ENCODE measurements at regions not wholly inside any gene's neighbourhood (a gene's known extent, or its start where the extent isn't known, plus 50 kb on each side); places are given as distances from the start of the nearest gene placed in this dataset.

- no TSS peak for BruUV-seq (replicated peaks)
- no peak overlapping the region for H2AFZ ChIP-seq (ENCODE audit: low read depth, low read length)
- 2% methylated on average over 7 of the region's 7 CpGs for WGBS (ENCODE audit: insufficient coverage, low coverage, missing lambda C conversion rate)
- intact Hi-C loops (cut with micrococcal nuclease) (no loop called here), in situ Hi-C loops (cut with MboI) (no loop called here)
- H3K27me3 ChIP-seq (ENCODE audit: control insufficient read depth in 2 of 2, insufficient read depth in 2 of 2, low read length in 2 of 2): peaks cover 15 to 77% of the 10 kb centered on the region in 2 experiments; a peak in 3 of 5 replicates
- H3K9me1 ChIP-seq (ENCODE audit: control insufficient read depth, insufficient read depth, low read length): no peaks in the 10 kb centered on the region
- no peak for DNase-seq (ENCODE audit: extremely low read depth in 1 of 4, low spot score in 3 of 4)
- H3K79me2 ChIP-seq (ENCODE audit: control insufficient read depth, insufficient read depth, low read length): no peaks in the 10 kb centered on the region
- H3K4me2 ChIP-seq (ENCODE audit: insufficient read depth, low read length): no peak overlapping the region
- H3K4me3 ChIP-seq: no peak overlapping the region
- H3K9me3 ChIP-seq (replicated peaks; ENCODE audit: control insufficient read depth, insufficient read depth, low read depth, low read length): no peaks in the 10 kb centered on the region
- TF ChIP-seq ATF3 (IDR thresholded peaks at IDR 0.05): no peak
- no peak for TF ChIP-seq ATF3 (CRISPR knock-in tag; conservative IDR thresholded peaks at IDR 0.05)
- TF ChIP-seq CREM (IDR thresholded peaks at IDR 0.05; ENCODE audit: low read depth): no peak
- no peak for TF ChIP-seq U2AF1 (optimal IDR thresholded peaks at IDR 0.05; ENCODE audit: low read depth, low read length)
- TF ChIP-seq KAT7 (CRISPR knock-in tag; IDR thresholded peaks at IDR 0.05; ENCODE audit: borderline replicate concordance): no peak
- FAIRE-seq: no peak
- H3K9ac ChIP-seq (ENCODE audit: insufficient read depth in 1 of 2, low read depth in 2 of 2, low read length in 2 of 2): no peak overlapping the region
- H3K27ac ChIP-seq (ENCODE audit: extremely low read depth, low read depth, low read length): no peak overlapping the region
- no peaks in the 10 kb centered on the region for H4K20me1 ChIP-seq (replicated peaks; ENCODE audit: control insufficient read depth, insufficient read depth, low read length)
- ATAC-seq: no peak
- ChIA-PET POLR2A (no interaction called here), CTCF (ENCODE audit: low intra/inter-chr PET ratio) (no interaction called here)
- no peaks in the 10 kb centered on the region for H3K36me3 ChIP-seq (ENCODE audit: control insufficient read depth, insufficient read depth, low read length)
- 0 out of 5 replicates have a peak, but pooled peaks cover 0 to 4% of the 10 kb centered on the region in 2 experiments for H3K4me1 ChIP-seq (replicated peaks in 1 of 2; ENCODE audit: control insufficient read depth in 2 of 2, insufficient read depth in 2 of 2, low read length in 2 of 2)
Measured at GRCh38 chr11:134533511-134533910, 121.5 kb upstream of the B3GAT1 start.

- CTCF ChIA-PET (ENCODE audit: low intra/inter-chr PET ratio): no interaction called here
- DNase-seq (ENCODE audit: extremely low read depth in 1 of 4, low spot score in 3 of 4) (no peak), ATAC-seq (no peak; the same call in 2 of the 3 replicates), FAIRE-seq (no peak)
- no peak overlapping the region for H2AFZ ChIP-seq (ENCODE audit: low read depth, low read length)
- no peak overlapping the region for H3K27ac ChIP-seq (ENCODE audit: extremely low read depth, low read depth, low read length)
- H3K36me3 ChIP-seq (ENCODE audit: control insufficient read depth, insufficient read depth, low read length): no peaks in the 10 kb centered on the region
- no TSS peak for BruUV-seq (replicated peaks)
- H3K4me1 ChIP-seq (replicated peaks in 1 of 2; ENCODE audit: control insufficient read depth in 2 of 2, insufficient read depth in 2 of 2, low read length in 2 of 2): 0 out of 5 replicates have a peak, but pooled peaks cover 0 to 4% of the 10 kb centered on the region in 2 experiments
- intact Hi-C loops (cut with micrococcal nuclease) (no loop called here), in situ Hi-C loops (cut with MboI) (no loop called here)
- H3K27me3 ChIP-seq (ENCODE audit: control insufficient read depth in 2 of 2, insufficient read depth in 2 of 2, low read length in 2 of 2): peaks cover 15 to 77% of the 10 kb centered on the region in 2 experiments; a peak in 3 of 5 replicates
- H3K9ac ChIP-seq (ENCODE audit: insufficient read depth in 1 of 2, low read depth in 2 of 2, low read length in 2 of 2): no peak overlapping the region
- 7% methylated on average over 12 of the region's 13 CpGs for WGBS (ENCODE audit: insufficient coverage, low coverage, missing lambda C conversion rate)
- POLR2A ChIA-PET: no interaction called here
- H3K9me1 ChIP-seq (ENCODE audit: control insufficient read depth, insufficient read depth, low read length): no peaks in the 10 kb centered on the region
- no peaks in the 10 kb centered on the region for H3K79me2 ChIP-seq (ENCODE audit: control insufficient read depth, insufficient read depth, low read length)
- H3K4me3 ChIP-seq: no peak overlapping the region
- H3K4me2 ChIP-seq (ENCODE audit: insufficient read depth, low read length): no peak overlapping the region
- peaks cover 3% of the 10 kb centered on the region; the same call in 1 of the 2 replicates for H4K20me1 ChIP-seq (replicated peaks; ENCODE audit: control insufficient read depth, insufficient read depth, low read length)
- no peaks in the 10 kb centered on the region for H3K9me3 ChIP-seq (replicated peaks; ENCODE audit: control insufficient read depth, insufficient read depth, low read depth, low read length)
- no peak for TF ChIP-seq KLF16 (IDR thresholded peaks at IDR 0.05)
- no peak for TF ChIP-seq ESRRA (IDR thresholded peaks at IDR 0.05; ENCODE audit: borderline replicate concordance, low read depth)
- no peak for TF ChIP-seq ZNF134 (CRISPR knock-in tag; conservative IDR thresholded peaks at IDR 0.05)
- no peak for TF ChIP-seq PREB (CRISPR knock-in tag; IDR thresholded peaks at IDR 0.05)
- TF ChIP-seq USF1 (CRISPR knock-in tag; IDR thresholded peaks at IDR 0.05): no peak
- TF ChIP-seq KAT2B (IDR thresholded peaks at IDR 0.05; ENCODE audit: low read depth, low read length): no peak
- TF ChIP-seq SMARCA4 (IDR thresholded peaks at IDR 0.05): no peak
- no peak for TF ChIP-seq ZNF165 (CRISPR knock-in tag; IDR thresholded peaks at IDR 0.05; ENCODE audit: borderline replicate concordance)
- TF ChIP-seq HDAC1 (IDR thresholded peaks at IDR 0.05): no peak
- TF ChIP-seq ZNF23 (CRISPR knock-in tag; IDR thresholded peaks at IDR 0.05): no peak
Measured at GRCh38 chr11:134532921-134533421, 120.9 kb upstream of the B3GAT1 start.
